ENCODE measurements at regions not wholly inside any gene's neighbourhood (a gene's known extent, or its start where the extent isn't known, plus 50 kb on each side); places are given as distances from the start of the nearest gene placed in this dataset.

GRCh38 chr15:72982714-72983113 lies 69.5 kb upstream of the NEO1 start:
- TF ChIP-seq CTCF (IDR thresholded peaks at IDR 0.05; ENCODE audit: low read depth, low read length) (no peak), POLR2A (IDR thresholded peaks at IDR 0.05; ENCODE audit: extremely low read depth, insufficient read length) (no peak)
- TF ChIP-seq, protein P1, sequence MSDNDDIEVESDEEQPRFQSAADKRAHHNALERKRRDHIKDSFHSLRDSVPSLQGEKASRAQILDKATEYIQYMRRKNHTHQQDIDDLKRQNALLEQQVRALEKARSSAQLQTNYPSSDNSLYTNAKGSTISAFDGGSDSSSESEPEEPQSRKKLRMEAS (IDR thresholded peaks at IDR 0.05; ENCODE audit: low read depth, low read length) = no peak
